GM23338 (cell line): ENCODE measurements at regions not wholly inside any gene's neighbourhood (a gene's known extent, or its start where the extent isn't known, plus 50 kb on each side); places are given as distances from the start of the nearest gene placed in this dataset.

ENCODE experiments used
- ATAC-seq: fragments of 200-7000 bp; cut with Tn5 transposase; 3 replicates; pipeline ENCODE4 v1.9.1; 2020
- DNase-seq: peaks from one replicate; pipeline ENCODE4 v3.0.0-alpha.2; 2015; ENCODE audit warnings: low spot score
- H2AFZ ChIP-seq: fragments of 200-600 bp; sonication (generic); 2 replicates; pipeline ENCODE4 v1.8.0; 2016; ENCODE audit warnings: antibody characterized with exemption, mild to moderate bottlenecking, moderate library complexity
- H3F3A ChIP-seq: fragments of 200-600 bp; sonication (generic); replicated peaks from 2 replicates; pipeline ENCODE4 v1.8.0; 2017; ENCODE audit warnings: antibody characterized with exemption, mixed run types, low read depth
- H3K27ac ChIP-seq: fragments of 200-600 bp; sonication (generic); 2 replicates; pipeline ENCODE4 v1.6.1; 2016; ENCODE audit warnings: low read depth
- H3K27me3 ChIP-seq: fragments of 200-600 bp; sonication (generic); 2 replicates; pipeline ENCODE4 v1.8.0; 2016; ENCODE audit warnings: mild to moderate bottlenecking, mixed run types, moderate library complexity; ENCODE audit not compliant: insufficient read depth
- H3K36me3 ChIP-seq: fragments of 200-600 bp; sonication (generic); 2 replicates; pipeline ENCODE4 v1.8.0; 2016; ENCODE audit warnings: mild to moderate bottlenecking; ENCODE audit not compliant: insufficient read depth
- H3K4me1 ChIP-seq: fragments of 200-600 bp; sonication (generic); 2 replicates; pipeline ENCODE4 v1.8.0; 2016; ENCODE audit warnings: mild to moderate bottlenecking, moderate library complexity; ENCODE audit not compliant: insufficient read depth
- H3K4me2 ChIP-seq: fragments of 200-600 bp; sonication (generic); 2 replicates; pipeline ENCODE4 v1.7.1; 2017; ENCODE audit warnings: mixed run types
- H3K4me3 ChIP-seq: fragments of 200-600 bp; sonication (generic); 2 replicates; pipeline ENCODE4 v1.6.1; 2016; ENCODE audit warnings: mixed run types
- H3K79me2 ChIP-seq: fragments of 200-600 bp; sonication (generic); replicated peaks from 2 replicates; pipeline ENCODE4 v1.8.0; 2017; ENCODE audit warnings: mild to moderate bottlenecking; ENCODE audit not compliant: insufficient read depth
- H3K9me2 ChIP-seq: fragments of 200-600 bp; sonication (generic); 2 replicates; pipeline ENCODE4 v1.8.0; 2017; ENCODE audit not compliant: insufficient read depth
- H4K20me1 ChIP-seq: fragments of 200-600 bp; sonication (generic); replicated peaks from 2 replicates; pipeline ENCODE4 v1.8.0; 2017; ENCODE audit warnings: mild to moderate bottlenecking; ENCODE audit not compliant: insufficient read depth
- H3K27ac Mint-ChIP-seq: 2 replicates; pipeline ENCODE4 v1.8.0; 2020; ENCODE audit warnings: inconsistent platforms, mild to moderate bottlenecking, moderate library complexity, mixed read lengths
- H3K27me3 Mint-ChIP-seq: 3 replicates; pipeline ENCODE4 v1.8.0; 2022; ENCODE audit warnings: low read depth, mild to moderate bottlenecking, moderate library complexity, mixed read lengths, inconsistent platforms; ENCODE audit not compliant: insufficient read depth, poor library complexity
- H3K36me3 Mint-ChIP-seq: 3 replicates; pipeline ENCODE4 v1.8.0; 2021; ENCODE audit warnings: low read depth, mild to moderate bottlenecking, inconsistent platforms, moderate library complexity, mixed read lengths
- H3K4me1 Mint-ChIP-seq: 3 replicates; pipeline ENCODE4 v1.8.0; 2020; ENCODE audit warnings: mild to moderate bottlenecking, inconsistent platforms, mixed read lengths
- H3K4me3 Mint-ChIP-seq: 3 replicates; pipeline ENCODE4 v1.8.0; 2021; ENCODE audit warnings: moderate library complexity, mild to moderate bottlenecking, inconsistent platforms, mixed read lengths
- H3K9me3 Mint-ChIP-seq: 3 replicates; pipeline ENCODE4 v1.8.0; 2020; ENCODE audit warnings: moderate library complexity, mild to moderate bottlenecking, inconsistent platforms, mixed read lengths
- CREB1 ChIP-seq: fragments of 250-450 bp; sonication (Bioruptor Pico); IDR thresholded peaks from 2 replicates; pipeline ENCODE4 v1.5.0; 2020; ENCODE audit warnings: low read depth, mild to moderate bottlenecking, moderate library complexity
- EZH2 ChIP-seq: fragments of 200-600 bp; sonication (generic); IDR thresholded peaks from one replicate; pipeline ENCODE4 v1.8.0; 2017; ENCODE audit warnings: antibody characterized with exemption, mild to moderate bottlenecking, low read depth; ENCODE audit not compliant: unreplicated experiment
- EZH2phosphoT487 ChIP-seq: fragments of 200-600 bp; sonication (generic); IDR thresholded peaks from one replicate; pipeline ENCODE4 v1.8.1; 2018; ENCODE audit warnings: antibody characterized with exemption; ENCODE audit not compliant: unreplicated experiment
- JUNB ChIP-seq: IDR thresholded peaks from one replicate; pipeline ENCODE4 v1.6.1; 2016; ENCODE audit warnings: antibody characterized with exemption; ENCODE audit not compliant: unreplicated experiment
- NANOG ChIP-seq: IDR thresholded peaks from 2 replicates; pipeline ENCODE4 v1.6.1; 2016; ENCODE audit warnings: antibody characterized with exemption, borderline replicate concordance
- POLR2AphosphoS5 ChIP-seq: IDR thresholded peaks from 2 replicates; pipeline ENCODE4 v1.6.1; 2016; ENCODE audit warnings: antibody characterized with exemption, low read depth
- STAT1 ChIP-seq: IDR thresholded peaks from one replicate; pipeline ENCODE4 v1.6.1; 2016; ENCODE audit warnings: antibody characterized with exemption; ENCODE audit not compliant: unreplicated experiment
- ZNF114 ChIP-seq: fragments of 250-450 bp; sonication (Bioruptor Pico); IDR thresholded peaks from 2 replicates; pipeline ENCODE4 v1.5.0; 2020; ENCODE audit warnings: mild to moderate bottlenecking, moderate library complexity
- ZNF331 ChIP-seq: fragments of 250-450 bp; sonication (Bioruptor Pico); IDR thresholded peaks from 2 replicates; pipeline ENCODE4 v1.5.0; 2020; ENCODE audit warnings: low read depth, mild to moderate bottlenecking, moderate library complexity
- TF ChIP-seq, protein P1 (sequence below), 2 experiments: fragments of 200-600 bp in 1 of 2; sonication (generic) in 1 of 2; conservative IDR thresholded peaks; 2 replicates each; pipeline versions ENCODE4 v1.5.1 to v1.6.1; 2016 to 2017; ENCODE audit warnings: antibody characterized with exemption in 2 of 2, low read depth in 2 of 2, mild to moderate bottlenecking in 2 of 2, moderate library complexity in 1 of 2
- TF ChIP-seq, protein P2 (sequence below): fragments of 250-450 bp; sonication (Bioruptor Pico); IDR thresholded peaks from 2 replicates; pipeline ENCODE4 v1.5.0; 2020; ENCODE audit warnings: mild to moderate bottlenecking, moderate library complexity
- TF ChIP-seq, protein P3 (sequence below): IDR thresholded peaks from one replicate; pipeline ENCODE4 v1.6.1; 2018; ENCODE audit warnings: antibody characterized with exemption; ENCODE audit not compliant: unreplicated experiment
- TF ChIP-seq, protein P4 (sequence below): IDR thresholded peaks from 2 replicates; pipeline ENCODE4 v1.6.1; 2016; ENCODE audit warnings: antibody characterized with exemption

DNA sequence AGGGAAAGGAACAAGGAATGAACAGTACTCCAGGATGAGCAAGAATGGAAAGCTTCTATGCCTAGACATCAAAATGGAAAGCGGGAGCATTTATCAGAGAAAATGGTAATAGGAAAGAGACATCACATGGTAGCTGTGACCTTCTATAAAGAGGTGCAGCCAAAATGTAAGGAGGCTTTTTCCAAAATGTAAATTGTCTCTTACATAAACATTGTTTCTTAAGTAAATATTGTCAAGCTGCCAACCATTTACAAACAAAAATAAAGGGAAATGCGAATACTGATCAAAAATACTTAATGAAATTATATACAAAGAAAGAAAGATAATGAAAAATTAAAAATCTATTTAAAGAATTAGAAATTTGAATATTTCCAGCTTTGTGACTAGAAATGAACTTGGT lies 55.0 kb upstream of the RASGEF1B start:
- Histone ChIP-seq H3K4me1 (no peaks in the 10 kb centered on the region), H3K79me2 (no peaks in the 10 kb centered on the region), H3K27ac (no peak overlapping the region), H3K27me3 (no peaks in the 10 kb centered on the region), H3K4me2 (no peak overlapping the region), H2AFZ (no peak overlapping the region), H3F3A (no peaks in the 10 kb centered on the region), H4K20me1 (no peaks in the 10 kb centered on the region), H3K9me2 (0 out of 2 replicates have a peak, but pooled peaks cover 6% of the 10 kb centered on the region), H3K4me3 (no peak overlapping the region), H3K36me3 (no peaks in the 10 kb centered on the region)
- TF ChIP-seq NANOG (no peak), ZNF114 (CRISPR knock-in tag) (no peak), EZH2phosphoT487 (no peak), JUNB (no peak), POLR2AphosphoS5 (no peak), CREB1 (CRISPR knock-in tag) (no peak), STAT1 (no peak), ZNF331 (CRISPR knock-in tag) (no peak), EZH2 (no peak)
- TF ChIP-seq, protein P1, sequence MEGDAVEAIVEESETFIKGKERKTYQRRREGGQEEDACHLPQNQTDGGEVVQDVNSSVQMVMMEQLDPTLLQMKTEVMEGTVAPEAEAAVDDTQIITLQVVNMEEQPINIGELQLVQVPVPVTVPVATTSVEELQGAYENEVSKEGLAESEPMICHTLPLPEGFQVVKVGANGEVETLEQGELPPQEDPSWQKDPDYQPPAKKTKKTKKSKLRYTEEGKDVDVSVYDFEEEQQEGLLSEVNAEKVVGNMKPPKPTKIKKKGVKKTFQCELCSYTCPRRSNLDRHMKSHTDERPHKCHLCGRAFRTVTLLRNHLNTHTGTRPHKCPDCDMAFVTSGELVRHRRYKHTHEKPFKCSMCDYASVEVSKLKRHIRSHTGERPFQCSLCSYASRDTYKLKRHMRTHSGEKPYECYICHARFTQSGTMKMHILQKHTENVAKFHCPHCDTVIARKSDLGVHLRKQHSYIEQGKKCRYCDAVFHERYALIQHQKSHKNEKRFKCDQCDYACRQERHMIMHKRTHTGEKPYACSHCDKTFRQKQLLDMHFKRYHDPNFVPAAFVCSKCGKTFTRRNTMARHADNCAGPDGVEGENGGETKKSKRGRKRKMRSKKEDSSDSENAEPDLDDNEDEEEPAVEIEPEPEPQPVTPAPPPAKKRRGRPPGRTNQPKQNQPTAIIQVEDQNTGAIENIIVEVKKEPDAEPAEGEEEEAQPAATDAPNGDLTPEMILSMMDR (conservative IDR thresholded peaks at IDR 0.05; ENCODE audit: low read depth in 2 of 2) = no peak
- TF ChIP-seq, protein P2, sequence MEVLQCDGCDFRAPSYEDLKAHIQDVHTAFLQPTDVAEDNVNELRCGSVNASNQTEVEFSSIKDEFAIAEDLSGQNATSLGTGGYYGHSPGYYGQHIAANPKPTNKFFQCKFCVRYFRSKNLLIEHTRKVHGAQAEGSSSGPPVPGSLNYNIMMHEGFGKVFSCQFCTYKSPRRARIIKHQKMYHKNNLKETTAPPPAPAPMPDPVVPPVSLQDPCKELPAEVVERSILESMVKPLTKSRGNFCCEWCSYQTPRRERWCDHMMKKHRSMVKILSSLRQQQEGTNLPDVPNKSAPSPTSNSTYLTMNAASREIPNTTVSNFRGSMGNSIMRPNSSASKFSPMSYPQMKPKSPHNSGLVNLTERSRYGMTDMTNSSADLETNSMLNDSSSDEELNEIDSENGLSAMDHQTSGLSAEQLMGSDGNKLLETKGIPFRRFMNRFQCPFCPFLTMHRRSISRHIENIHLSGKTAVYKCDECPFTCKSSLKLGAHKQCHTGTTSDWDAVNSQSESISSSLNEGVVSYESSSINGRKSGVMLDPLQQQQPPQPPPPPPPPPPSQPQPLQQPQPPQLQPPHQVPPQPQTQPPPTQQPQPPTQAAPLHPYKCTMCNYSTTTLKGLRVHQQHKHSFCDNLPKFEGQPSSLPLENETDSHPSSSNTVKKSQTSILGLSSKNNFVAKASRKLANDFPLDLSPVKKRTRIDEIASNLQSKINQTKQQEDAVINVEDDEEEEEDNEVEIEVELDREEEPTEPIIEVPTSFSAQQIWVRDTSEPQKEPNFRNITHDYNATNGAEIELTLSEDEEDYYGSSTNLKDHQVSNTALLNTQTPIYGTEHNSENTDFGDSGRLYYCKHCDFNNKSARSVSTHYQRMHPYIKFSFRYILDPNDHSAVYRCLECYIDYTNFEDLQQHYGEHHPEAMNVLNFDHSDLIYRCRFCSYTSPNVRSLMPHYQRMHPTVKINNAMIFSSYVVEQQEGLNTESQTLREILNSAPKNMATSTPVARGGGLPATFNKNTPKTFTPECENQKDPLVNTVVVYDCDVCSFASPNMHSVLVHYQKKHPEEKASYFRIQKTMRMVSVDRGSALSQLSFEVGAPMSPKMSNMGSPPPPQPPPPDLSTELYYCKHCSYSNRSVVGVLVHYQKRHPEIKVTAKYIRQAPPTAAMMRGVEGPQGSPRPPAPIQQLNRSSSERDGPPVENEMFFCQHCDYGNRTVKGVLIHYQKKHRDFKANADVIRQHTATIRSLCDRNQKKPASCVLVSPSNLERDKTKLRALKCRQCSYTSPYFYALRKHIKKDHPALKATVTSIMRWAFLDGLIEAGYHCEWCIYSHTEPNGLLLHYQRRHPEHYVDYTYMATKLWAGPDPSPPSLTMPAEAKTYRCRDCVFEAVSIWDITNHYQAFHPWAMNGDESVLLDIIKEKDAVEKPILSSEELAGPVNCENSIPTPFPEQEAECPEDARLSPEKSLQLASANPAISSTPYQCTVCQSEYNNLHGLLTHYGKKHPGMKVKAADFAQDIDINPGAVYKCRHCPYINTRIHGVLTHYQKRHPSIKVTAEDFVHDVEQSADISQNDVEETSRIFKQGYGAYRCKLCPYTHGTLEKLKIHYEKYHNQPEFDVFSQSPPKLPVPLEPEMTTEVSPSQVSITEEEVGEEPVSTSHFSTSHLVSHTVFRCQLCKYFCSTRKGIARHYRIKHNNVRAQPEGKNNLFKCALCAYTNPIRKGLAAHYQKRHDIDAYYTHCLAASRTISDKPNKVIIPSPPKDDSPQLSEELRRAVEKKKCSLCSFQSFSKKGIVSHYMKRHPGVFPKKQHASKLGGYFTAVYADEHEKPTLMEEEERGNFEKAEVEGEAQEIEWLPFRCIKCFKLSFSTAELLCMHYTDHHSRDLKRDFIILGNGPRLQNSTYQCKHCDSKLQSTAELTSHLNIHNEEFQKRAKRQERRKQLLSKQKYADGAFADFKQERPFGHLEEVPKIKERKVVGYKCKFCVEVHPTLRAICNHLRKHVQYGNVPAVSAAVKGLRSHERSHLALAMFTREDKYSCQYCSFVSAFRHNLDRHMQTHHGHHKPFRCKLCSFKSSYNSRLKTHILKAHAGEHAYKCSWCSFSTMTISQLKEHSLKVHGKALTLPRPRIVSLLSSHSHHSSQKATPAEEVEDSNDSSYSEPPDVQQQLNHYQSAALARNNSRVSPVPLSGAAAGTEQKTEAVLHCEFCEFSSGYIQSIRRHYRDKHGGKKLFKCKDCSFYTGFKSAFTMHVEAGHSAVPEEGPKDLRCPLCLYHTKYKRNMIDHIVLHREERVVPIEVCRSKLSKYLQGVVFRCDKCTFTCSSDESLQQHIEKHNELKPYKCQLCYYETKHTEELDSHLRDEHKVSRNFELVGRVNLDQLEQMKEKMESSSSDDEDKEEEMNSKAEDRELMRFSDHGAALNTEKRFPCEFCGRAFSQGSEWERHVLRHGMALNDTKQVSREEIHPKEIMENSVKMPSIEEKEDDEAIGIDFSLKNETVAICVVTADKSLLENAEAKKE (CRISPR knock-in tag) = no peak
- TF ChIP-seq, protein P3, sequence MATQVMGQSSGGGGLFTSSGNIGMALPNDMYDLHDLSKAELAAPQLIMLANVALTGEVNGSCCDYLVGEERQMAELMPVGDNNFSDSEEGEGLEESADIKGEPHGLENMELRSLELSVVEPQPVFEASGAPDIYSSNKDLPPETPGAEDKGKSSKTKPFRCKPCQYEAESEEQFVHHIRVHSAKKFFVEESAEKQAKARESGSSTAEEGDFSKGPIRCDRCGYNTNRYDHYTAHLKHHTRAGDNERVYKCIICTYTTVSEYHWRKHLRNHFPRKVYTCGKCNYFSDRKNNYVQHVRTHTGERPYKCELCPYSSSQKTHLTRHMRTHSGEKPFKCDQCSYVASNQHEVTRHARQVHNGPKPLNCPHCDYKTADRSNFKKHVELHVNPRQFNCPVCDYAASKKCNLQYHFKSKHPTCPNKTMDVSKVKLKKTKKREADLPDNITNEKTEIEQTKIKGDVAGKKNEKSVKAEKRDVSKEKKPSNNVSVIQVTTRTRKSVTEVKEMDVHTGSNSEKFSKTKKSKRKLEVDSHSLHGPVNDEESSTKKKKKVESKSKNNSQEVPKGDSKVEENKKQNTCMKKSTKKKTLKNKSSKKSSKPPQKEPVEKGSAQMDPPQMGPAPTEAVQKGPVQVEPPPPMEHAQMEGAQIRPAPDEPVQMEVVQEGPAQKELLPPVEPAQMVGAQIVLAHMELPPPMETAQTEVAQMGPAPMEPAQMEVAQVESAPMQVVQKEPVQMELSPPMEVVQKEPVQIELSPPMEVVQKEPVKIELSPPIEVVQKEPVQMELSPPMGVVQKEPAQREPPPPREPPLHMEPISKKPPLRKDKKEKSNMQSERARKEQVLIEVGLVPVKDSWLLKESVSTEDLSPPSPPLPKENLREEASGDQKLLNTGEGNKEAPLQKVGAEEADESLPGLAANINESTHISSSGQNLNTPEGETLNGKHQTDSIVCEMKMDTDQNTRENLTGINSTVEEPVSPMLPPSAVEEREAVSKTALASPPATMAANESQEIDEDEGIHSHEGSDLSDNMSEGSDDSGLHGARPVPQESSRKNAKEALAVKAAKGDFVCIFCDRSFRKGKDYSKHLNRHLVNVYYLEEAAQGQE = no peak
- TF ChIP-seq, protein P4, sequence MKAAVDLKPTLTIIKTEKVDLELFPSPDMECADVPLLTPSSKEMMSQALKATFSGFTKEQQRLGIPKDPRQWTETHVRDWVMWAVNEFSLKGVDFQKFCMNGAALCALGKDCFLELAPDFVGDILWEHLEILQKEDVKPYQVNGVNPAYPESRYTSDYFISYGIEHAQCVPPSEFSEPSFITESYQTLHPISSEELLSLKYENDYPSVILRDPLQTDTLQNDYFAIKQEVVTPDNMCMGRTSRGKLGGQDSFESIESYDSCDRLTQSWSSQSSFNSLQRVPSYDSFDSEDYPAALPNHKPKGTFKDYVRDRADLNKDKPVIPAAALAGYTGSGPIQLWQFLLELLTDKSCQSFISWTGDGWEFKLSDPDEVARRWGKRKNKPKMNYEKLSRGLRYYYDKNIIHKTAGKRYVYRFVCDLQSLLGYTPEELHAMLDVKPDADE = no peak
- DNase-seq = no peak
- Mint-ChIP-seq H3K4me3 (no peak overlapping the region), H3K9me3 (peaks cover 23% of the 10 kb centered on the region), H3K27ac (no peak overlapping the region), H3K4me1 (no peaks in the 10 kb centered on the region), H3K27me3 (no peaks in the 10 kb centered on the region), H3K36me3 (peaks cover 8% of the 10 kb centered on the region; the same call in 2 of the 3 replicates)
- ATAC-seq = no peak
